Hindlimb muscle (tissue), 1 donor: ENCODE measurements at regions not wholly inside any gene's neighbourhood (a gene's known extent, or its start where the extent isn't known, plus 50 kb on each side); places are given as distances from the start of the nearest gene placed in this dataset.

Experiments used
- DNase-seq: peaks from one replicate; pipeline ENCODE4 v3.0.0-alpha.2; 2013

DNA sequence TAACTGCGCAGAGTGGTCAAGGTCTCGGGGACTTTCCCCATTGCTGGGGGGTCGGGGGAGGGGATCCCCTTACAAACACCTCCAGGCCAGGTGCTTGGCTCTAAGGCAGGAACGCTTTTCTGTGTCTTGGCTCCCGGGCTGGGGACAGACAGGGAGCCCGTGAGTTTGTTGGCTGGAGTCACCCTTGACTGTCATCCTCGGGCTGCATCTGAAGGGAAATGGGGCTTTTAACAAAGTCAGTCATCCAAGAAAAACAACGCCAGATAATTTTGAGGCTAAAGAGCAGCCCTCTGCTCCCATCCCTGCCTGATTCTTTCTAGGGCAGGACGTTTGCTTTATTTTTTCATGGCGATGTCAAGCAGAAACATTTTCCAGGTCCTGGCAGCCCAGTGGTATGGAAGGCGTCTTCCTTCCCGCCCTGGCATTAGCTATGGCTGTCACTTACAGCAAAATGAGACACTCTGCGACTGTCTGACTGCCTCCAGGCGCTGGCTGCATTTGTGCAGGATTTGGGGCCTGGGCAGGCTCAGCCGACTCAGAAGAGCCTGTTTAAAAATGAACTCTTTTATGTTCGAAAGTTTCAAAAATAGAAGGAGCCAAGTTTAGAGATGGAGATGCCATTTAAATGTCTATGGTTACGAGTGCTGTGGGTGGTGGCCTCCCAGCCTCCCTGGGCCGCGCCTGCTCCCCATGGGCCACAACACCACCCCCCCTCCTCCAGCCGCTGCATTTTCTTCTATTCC, 54.7 kb upstream of the TNS3 start:
- DNase-seq, result peak; percentile 42

DNA sequence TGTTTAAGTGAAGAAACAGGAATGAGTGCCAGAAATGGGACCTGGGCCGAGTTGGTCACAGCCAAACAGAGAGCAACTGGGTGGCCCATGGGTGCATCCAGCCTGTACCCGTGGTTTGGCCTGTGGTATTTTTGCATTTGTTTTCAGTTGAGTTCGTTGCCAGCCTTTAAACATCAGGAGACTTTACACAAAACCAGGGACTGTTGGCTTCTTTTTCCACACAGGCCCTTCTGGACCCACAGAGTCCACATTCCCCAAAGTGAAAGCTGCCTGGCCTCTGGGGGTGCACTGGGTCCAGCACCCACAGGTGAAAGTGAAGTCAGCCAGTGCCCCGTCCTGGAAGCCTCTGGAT, 54.1 kb upstream of the TNS3 start:
- no peak for DNase-seq

- no peak for DNase-seq
Observed at GRCh38 chr7:47635091-47636080, 53.5 kb upstream of the TNS3 start.

- DNase-seq, result no peak
Observed at GRCh38 chr7:47634273-47634672, 52.4 kb upstream of the TNS3 start.

DNA sequence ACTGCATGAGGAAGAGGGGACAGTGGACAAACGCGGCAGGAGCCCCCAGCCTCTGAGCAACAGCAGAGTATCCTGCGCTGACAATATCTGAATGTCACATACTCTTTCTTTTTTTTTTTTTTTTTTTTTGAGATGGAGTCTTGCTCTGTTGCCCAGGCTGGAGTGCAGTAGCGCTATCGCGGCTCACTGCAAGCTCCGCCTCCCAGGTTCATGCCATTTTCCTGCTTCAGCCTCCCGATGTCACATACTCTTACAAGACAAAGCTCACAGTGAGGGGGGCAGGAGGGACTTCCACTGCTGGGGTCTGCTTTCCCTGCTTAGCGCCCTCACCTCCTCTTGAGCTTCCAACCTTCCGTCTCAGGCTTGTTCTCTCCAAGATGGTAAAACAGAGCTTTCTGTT, 51.2 kb upstream of the TNS3 start:
- no peak for DNase-seq
